Ishikawa (cell line): ENCODE measurements at regions not wholly inside any gene's neighbourhood (a gene's known extent, or its start where the extent isn't known, plus 50 kb on each side); places are given as distances from the start of the nearest gene placed in this dataset.

Experiments
- CEBPB ChIP-seq: IDR thresholded peaks from 2 replicates; pipeline ENCODE4 v1.6.1; 2012
- CREB1 ChIP-seq: IDR thresholded peaks from 2 replicates; pipeline ENCODE4 v1.6.1; 2012; ENCODE audit warnings: low read depth
- EGR1 ChIP-seq: IDR thresholded peaks from 2 replicates; pipeline ENCODE4 v1.6.1; 2012
- EP300 ChIP-seq: IDR thresholded peaks from 2 replicates; pipeline ENCODE4 v1.6.1; 2012; ENCODE audit warnings: borderline replicate concordance
- FOXM1 ChIP-seq: IDR thresholded peaks from 2 replicates; pipeline ENCODE4 v1.6.1; 2012; ENCODE audit warnings: low read depth, borderline replicate concordance
- MAX ChIP-seq: IDR thresholded peaks from 2 replicates; pipeline ENCODE4 v1.6.1; 2012
- NFIC ChIP-seq: IDR thresholded peaks from 2 replicates; pipeline ENCODE4 v1.6.1; 2012
- RAD21 ChIP-seq: IDR thresholded peaks from 2 replicates; pipeline ENCODE4 v1.6.1; 2012; ENCODE audit warnings: low read depth
- REST ChIP-seq: IDR thresholded peaks from 2 replicates; pipeline ENCODE4 v1.6.1; 2012; ENCODE audit warnings: low read depth, mild to moderate bottlenecking
- TAF1 ChIP-seq: IDR thresholded peaks from 2 replicates; pipeline ENCODE4 v1.6.1; 2012; ENCODE audit warnings: low read depth, mild to moderate bottlenecking
- TCF12 ChIP-seq: IDR thresholded peaks from 2 replicates; pipeline ENCODE4 v1.6.1; 2012; ENCODE audit warnings: low read depth
- TEAD4 ChIP-seq: IDR thresholded peaks from 2 replicates; pipeline ENCODE4 v1.6.1; 2012
- USF1 ChIP-seq: IDR thresholded peaks from 2 replicates; pipeline ENCODE4 v1.6.1; 2012
- YY1 ChIP-seq: IDR thresholded peaks from 2 replicates; pipeline ENCODE4 v1.6.1; 2012; ENCODE audit warnings: low read depth

- TF ChIP-seq CREB1 = no peak
- no peak for TF ChIP-seq MAX
- TF ChIP-seq EGR1 = no peak
- no peak for TF ChIP-seq NFIC
- no peak for TF ChIP-seq REST
- TF ChIP-seq CEBPB = no peak
- TF ChIP-seq RAD21 = no peak
- TF ChIP-seq EP300 = no peak
- no peak for TF ChIP-seq TCF12
- TF ChIP-seq TAF1 = no peak
- no peak for TF ChIP-seq YY1
- TF ChIP-seq TEAD4 = no peak
- no peak for TF ChIP-seq USF1
- TF ChIP-seq FOXM1 = no peak
Measured at GRCh38 chr1:239826211-239826610, 265.5 kb upstream of the FMN2 start.
